NCI-H2107 (cell line): ENCODE measurements at regions not wholly inside any gene's neighbourhood (a gene's known extent, or its start where the extent isn't known, plus 50 kb on each side); places are given as distances from the start of the nearest gene placed in this dataset.
"Not testable (repeated sequence)": the region's sequence is repeated elsewhere in the genome, so short reads cannot be mapped to it uniquely, and the experiment has no call there.

Source experiments
- DNase-seq: peaks from one replicate; lab custom pipeline; 2025; lab: John Stamatoyannopoulos, UW

DNA sequence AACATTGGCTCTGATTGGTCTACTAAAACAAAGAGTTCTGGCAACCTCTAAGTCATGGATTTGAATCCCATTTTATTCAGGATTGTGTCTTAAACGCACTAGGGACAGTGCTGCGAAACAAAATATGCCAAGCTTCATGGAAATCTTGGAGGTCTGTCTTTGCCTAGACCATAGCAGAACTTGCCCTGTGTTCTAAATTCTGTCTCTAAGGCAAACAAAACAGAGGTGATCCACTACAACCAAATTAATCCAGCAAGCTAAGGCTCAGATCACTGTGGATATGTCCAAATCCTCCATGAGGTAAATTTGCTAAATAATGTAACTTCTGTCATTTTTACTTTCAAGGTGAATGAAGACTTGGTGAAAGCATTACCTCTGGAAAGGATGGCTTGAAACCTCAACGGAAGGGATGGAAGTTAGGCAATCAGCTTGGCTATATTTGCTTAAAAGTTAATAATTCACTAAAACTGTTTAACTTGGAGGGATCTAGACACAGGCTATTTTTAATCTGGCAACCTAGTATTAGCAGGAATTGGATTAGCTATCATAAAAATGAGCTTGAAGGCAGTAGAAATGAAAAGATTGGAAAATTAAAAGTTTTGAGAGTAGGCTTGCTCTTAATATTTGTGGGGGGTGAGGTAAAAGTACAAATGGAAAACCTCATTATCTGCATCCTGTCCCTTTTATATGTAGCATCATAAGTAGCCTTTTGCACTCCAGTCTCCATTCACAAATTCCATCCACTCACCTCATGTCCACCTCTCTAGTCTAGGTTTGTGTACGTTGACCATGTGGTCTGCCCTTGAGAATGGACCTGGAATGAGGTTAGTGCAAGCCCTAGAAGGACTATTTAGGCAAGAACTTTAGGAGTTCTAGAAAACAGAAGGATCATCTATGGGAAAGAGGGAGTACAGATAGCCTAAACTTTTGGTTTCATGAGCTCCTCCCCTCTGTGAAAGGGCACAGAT is 176.2 kb downstream of the SMC2 start:
- no peak for DNase-seq

- no peak for DNase-seq
Measured at GRCh38 chr9:104276709-104277245, 182.7 kb downstream of the SMC2 start.

DNA sequence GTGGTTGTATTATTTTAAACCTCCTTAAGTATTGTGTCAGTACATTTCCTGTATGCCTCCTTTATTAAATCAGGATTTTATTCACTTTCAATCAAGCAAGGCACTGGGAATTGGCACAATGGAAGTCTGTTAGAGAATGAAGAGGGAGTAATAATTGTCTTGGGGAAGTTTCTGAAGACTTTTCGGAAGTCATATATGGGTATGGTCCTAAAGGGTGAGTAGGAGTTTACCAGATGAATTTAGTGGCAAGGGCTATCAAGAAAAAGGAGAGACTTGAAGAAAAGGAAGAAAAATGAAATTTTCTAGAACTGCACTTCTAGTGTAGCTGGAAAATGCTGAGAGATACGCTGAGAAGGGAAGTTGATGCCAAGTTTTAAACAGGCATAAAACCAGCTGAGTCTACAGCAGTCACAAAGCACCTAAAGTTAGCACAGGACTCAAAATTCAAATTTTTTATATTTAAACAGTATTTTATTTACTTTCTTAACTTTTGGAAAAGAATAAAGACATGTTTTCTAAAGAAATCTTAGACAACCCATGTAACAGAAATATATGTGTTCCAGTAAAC is 184.9 kb downstream of the SMC2 start:
- DNase-seq, result no peak

- DNase-seq, result no peak
Measured at GRCh38 chr9:104279535-104280177, 185.5 kb downstream of the SMC2 start.

GRCh38 chr9:104280178-104280560 is 186.1 kb downstream of the SMC2 start:
- DNase-seq, result no peak

DNA sequence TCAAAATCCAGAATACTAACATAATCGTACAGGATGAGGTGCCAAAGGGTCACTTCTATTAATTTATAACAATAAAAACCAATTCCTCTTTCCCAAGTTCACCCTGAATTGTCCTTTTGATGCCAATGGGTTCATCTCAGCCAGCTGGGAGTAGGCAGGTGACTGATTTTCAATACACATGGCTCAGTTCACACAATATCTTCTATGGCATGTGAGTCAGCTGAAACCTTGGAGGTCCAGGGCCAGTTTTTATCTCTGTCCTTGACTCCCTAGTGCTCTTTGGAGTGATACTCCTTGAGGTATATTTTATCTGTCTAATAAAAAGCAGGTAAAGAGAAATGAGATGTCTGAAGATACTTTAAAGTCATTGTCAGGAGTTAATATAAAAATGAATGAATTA is 186.6 kb downstream of the SMC2 start:
- no peak for DNase-seq

- no peak for DNase-seq
Measured at GRCh38 chr9:104286187-104286586, 192.1 kb downstream of the SMC2 start.

DNA sequence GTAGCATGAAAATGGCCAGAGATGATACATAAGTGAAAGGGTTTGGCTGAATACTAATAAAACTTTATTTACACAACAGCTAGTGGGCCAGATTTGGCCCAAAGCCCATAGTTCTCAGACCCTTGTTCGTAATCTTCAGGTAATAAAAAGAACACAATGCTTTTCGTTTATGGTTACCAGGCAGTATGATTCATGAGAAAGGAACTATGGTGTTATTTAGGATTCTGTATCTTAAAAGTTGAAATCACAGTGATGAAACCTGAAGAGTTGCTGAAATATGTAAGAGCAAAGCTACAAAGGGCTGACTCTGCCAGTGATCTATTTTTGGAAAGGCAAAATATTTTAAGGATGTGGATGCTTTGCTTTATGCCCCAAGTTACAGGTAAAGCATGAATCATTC is 192.7 kb downstream of the SMC2 start:
- no peak for DNase-seq

- no peak for DNase-seq
Measured at GRCh38 chr9:104287253-104287878, 193.3 kb downstream of the SMC2 start.

GRCh38 chr9:104293877-104294276 is 199.8 kb downstream of the SMC2 start:
- DNase-seq, result no peak

DNA sequence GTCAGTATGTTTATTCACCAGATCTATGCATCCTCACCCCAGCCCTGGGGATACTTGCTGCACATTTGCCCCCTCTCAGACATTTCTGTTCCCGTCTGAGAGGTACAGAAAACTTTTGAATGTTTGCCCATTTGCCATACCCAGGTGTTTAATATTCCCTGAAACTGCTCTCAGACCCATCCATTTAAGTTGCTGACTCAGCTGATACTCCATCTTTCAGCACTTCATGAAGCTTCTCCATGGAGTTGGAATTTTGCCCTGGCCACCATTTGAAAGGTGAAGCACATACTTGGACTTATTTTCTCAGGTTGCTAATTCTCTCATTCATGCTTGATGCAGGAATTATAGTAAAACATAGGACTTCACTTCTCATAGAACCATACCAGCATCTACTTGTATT is 203.9 kb upstream of the OR13F1 start:
- DNase-seq, result no peak

- DNase-seq, result no peak
Measured at GRCh38 chr9:104301755-104302154, 202.3 kb upstream of the OR13F1 start.

DNA sequence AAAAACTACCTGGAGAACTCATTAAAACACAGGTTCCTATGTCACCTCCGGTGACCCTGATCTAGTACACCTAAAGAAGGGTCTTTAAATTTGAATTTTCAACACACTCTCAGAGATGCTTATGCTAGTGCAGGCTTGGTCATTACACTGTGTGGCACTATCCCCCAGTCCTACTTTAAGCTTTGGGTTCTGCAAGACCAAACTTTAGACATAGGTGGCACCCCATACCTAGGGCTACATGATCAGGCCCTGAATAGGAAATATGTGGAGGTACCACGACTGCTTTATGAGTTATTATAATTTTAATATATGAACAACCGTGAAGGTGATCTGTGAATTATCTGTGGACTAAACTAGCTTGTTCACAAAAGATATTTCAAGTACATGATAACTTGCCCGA is 201.3 kb upstream of the OR13F1 start:
- no peak for DNase-seq

GRCh38 chr9:104304925-104305324 is 199.1 kb upstream of the OR13F1 start:
- no peak for DNase-seq

GRCh38 chr9:104313396-104314110 is 190.5 kb upstream of the OR13F1 start:
- no peak for DNase-seq

- DNase-seq, result not testable (repeated sequence)
Measured at GRCh38 chr9:104316201-104317009, 187.7 kb upstream of the OR13F1 start.

DNA sequence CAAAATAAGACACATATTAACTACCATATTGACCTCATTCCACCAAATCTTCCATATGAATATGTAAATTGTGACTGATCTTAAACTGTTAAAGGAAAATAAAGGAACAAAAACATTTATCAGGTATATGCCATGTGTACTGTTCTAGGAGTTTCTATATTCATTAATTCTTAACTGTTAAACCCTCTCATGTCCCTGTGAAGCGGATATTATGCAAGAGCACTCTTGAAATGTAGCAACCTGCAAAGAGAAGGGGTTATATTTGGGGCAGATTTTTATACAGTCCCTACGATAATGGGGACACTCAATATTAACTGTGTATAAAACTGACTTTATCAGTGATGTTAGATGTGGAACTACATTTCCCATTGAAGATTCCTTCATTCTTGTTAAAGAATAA is 184.9 kb upstream of the OR13F1 start:
- DNase-seq, result no peak

GRCh38 chr9:104319685-104320084 is 184.4 kb upstream of the OR13F1 start:
- DNase-seq, result no peak

DNA sequence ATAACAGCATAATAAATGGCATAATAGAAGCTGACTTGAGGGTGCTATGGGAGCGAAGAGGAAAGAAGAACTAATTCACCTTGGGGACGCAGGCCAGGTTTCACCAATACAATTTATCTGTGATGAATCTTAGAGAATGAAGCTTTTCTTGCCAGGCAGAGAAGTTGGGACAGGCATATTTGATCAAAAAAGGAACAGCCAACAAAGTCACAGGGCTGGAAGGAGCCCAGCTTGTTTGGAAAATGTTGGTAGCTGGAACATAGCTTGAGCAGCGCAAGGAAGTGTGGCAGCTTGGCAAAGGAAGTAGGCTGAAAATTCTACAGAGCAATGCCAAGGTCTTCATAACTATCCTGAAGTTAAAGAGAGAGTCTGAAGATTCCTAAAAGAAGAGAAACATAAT is 181.5 kb upstream of the OR13F1 start:
- no peak for DNase-seq

DNA sequence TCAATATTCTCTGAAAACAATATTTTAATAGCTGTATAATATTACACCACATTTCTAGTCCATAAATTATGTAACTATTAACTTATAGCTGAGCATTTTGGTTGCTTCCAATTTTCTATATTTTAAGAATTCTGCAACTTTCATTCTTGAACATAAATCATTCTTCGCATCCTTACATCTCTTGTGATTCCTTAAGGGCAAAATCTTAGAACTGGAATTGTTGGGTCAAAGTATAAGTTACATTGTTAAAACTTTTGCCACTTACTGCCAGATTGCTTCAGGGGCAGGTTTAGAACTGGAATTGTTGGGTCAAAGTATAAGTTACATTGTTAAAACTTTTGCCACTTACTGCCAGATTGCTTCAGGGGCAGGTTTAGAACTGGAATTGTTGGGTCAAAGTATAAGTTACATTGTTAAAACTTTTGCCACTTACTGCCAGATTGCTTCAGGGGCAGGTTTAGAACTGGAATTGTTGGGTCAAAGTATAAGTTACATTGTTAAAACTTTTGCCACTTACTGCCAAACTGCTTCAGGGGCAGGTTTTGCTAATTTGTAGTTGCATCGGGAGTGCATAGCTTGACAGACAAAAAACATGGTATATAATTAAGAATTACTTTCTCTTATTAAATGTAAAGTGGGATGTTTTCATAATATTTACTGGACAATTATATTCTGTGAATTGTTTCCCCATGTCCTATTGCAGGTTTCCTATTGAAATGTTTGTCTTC is 179.9 kb upstream of the OR13F1 start:
- not testable (repeated sequence) for DNase-seq
